GM12801 (cell line): ENCODE measurements at regions not wholly inside any gene's neighbourhood (a gene's known extent, or its start where the extent isn't known, plus 50 kb on each side); places are given as distances from the start of the nearest gene placed in this dataset.

Source experiments
- CTCF ChIP-seq: IDR thresholded peaks from one replicate; pipeline ENCODE4 v1.5.1; 2011; ENCODE audit warnings: control low read depth; ENCODE audit not compliant: insufficient read length; ENCODE audit errors: extremely low read depth

GRCh38 chr2:8427211-8427610 lies 254.6 kb upstream of the ID2 start:
- TF ChIP-seq CTCF = no peak

- no peak for TF ChIP-seq CTCF
These were observed 251.2 kb upstream of the ID2 start for GRCh38 chr2:8430628-8431027.

GRCh38 chr2:8431446-8432125 lies 250.3 kb upstream of the ID2 start:
- no peak for TF ChIP-seq CTCF

GRCh38 chr2:8432706-8433336 lies 249.0 kb upstream of the ID2 start:
- TF ChIP-seq CTCF = no peak

GRCh38 chr2:8433390-8433789 lies 248.5 kb upstream of the ID2 start:
- TF ChIP-seq CTCF = no peak

- TF ChIP-seq CTCF = no peak
These were observed 246.2 kb upstream of the ID2 start for GRCh38 chr2:8435608-8436007.

GRCh38 chr2:8436585-8436984 lies 245.3 kb upstream of the ID2 start:
- TF ChIP-seq CTCF = no peak
